ENCODE measurements at regions not wholly inside any gene's neighbourhood (a gene's known extent, or its start where the extent isn't known, plus 50 kb on each side); places are given as distances from the start of the nearest gene placed in this dataset.

- TF ChIP-seq, protein P1, sequence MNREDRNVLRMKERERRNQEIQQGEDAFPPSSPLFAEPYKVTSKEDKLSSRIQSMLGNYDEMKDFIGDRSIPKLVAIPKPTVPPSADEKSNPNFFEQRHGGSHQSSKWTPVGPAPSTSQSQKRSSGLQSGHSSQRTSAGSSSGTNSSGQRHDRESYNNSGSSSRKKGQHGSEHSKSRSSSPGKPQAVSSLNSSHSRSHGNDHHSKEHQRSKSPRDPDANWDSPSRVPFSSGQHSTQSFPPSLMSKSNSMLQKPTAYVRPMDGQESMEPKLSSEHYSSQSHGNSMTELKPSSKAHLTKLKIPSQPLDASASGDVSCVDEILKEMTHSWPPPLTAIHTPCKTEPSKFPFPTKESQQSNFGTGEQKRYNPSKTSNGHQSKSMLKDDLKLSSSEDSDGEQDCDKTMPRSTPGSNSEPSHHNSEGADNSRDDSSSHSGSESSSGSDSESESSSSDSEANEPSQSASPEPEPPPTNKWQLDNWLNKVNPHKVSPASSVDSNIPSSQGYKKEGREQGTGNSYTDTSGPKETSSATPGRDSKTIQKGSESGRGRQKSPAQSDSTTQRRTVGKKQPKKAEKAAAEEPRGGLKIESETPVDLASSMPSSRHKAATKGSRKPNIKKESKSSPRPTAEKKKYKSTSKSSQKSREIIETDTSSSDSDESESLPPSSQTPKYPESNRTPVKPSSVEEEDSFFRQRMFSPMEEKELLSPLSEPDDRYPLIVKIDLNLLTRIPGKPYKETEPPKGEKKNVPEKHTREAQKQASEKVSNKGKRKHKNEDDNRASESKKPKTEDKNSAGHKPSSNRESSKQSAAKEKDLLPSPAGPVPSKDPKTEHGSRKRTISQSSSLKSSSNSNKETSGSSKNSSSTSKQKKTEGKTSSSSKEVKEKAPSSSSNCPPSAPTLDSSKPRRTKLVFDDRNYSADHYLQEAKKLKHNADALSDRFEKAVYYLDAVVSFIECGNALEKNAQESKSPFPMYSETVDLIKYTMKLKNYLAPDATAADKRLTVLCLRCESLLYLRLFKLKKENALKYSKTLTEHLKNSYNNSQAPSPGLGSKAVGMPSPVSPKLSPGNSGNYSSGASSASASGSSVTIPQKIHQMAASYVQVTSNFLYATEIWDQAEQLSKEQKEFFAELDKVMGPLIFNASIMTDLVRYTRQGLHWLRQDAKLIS (CRISPR knock-in tag; IDR thresholded peaks at IDR 0.05; ENCODE audit: borderline replicate concordance): no peak
Observed at GRCh38 chr17:73889439-73889838, 245.2 kb upstream of the SDK2 start (continued).

DNA sequence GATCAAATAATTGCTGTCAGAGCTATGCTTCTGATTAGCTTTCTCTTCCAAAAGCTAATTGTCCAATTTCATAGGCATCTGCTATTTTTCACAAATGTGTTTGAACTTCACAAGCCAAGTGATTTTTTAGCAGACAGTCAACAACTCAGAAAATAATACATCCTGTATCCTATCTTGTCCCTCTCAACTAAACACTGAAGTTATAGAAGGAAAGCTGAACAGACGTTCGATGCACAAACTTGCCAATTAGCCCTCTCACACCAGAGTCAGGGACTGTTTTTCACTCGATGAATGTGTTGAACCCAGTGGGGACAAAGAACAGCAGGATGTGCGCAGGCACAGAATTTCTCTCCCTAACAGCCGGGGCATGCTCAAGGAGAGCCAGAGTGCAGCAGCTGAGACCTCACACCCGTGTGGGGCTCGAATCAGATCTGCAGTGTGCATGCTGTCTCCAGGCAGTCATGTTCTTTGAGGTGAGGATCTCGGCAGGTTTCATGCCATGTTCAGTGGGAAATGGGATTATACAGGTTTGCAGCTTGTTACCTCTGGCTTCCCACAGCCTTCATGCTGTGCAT, 246.7 kb upstream of the SDK2 start:
- Mint-ChIP-seq H3K36me3 (no peaks in the 10 kb centered on the region), H3K4me1 (no peaks in the 10 kb centered on the region; the same call in 1 of the 2 replicates), H3K27me3 (ENCODE audit: low read depth) (peaks cover 22% of the 10 kb centered on the region), H3K9me3 (peaks cover 6% of the 10 kb centered on the region; the same call in 1 of the 2 replicates), H3K4me3 (no peak overlapping the region), H3K27ac (no peak overlapping the region)
- DNase-seq (ENCODE audit: low spot score) (no peak), ATAC-seq (no peak)
- ChIA-PET CTCF (interaction anchor here (0.9 kb wide), 1 partner anchor 66 kb away, joined by 3 read pairs; no protein-coding TSS in a partner anchor), POLR2A (no interaction called here)
- TF ChIP-seq MYBL2 (CRISPR knock-in tag; IDR thresholded peaks at IDR 0.05): no peak
- no peak for TF ChIP-seq EMX1 (CRISPR knock-in tag; IDR thresholded peaks at IDR 0.05)
- TF ChIP-seq, protein P1 (CRISPR knock-in tag; IDR thresholded peaks at IDR 0.05; ENCODE audit: borderline replicate concordance): no peak
- TF ChIP-seq TP53 (CRISPR knock-in tag; IDR thresholded peaks at IDR 0.05): no peak
- no peak for TF ChIP-seq SP1 (CRISPR knock-in tag; conservative IDR thresholded peaks at IDR 0.05)
- TF ChIP-seq IRF2 (CRISPR knock-in tag; IDR thresholded peaks at IDR 0.05; ENCODE audit: borderline replicate concordance, low read depth): no peak

- H3K27ac Mint-ChIP-seq: no peak overlapping the region
- no peak for DNase-seq (ENCODE audit: low spot score)
- peaks cover 63% of the 10 kb centered on the region for H3K27me3 Mint-ChIP-seq (ENCODE audit: low read depth)
- H3K4me3 Mint-ChIP-seq: no peak overlapping the region
- ChIA-PET CTCF (interaction anchor here (1.0 to 1.5 kb wide), 2 partner anchors 34 to 195 kb away, joined by 3 to 4 read pairs; no protein-coding TSS in a partner anchor), POLR2A (no interaction called here)
- H3K4me1 Mint-ChIP-seq: no peaks in the 10 kb centered on the region
- ATAC-seq: no peak
- H3K9me3 Mint-ChIP-seq: peaks cover 6% of the 10 kb centered on the region; the same call in 1 of the 2 replicates
- no peaks in the 10 kb centered on the region for H3K36me3 Mint-ChIP-seq
- TF ChIP-seq HMGA2 (CRISPR knock-in tag; IDR thresholded peaks at IDR 0.05) (no peak), CDX4 (CRISPR knock-in tag; IDR thresholded peaks at IDR 0.05; ENCODE audit: borderline replicate concordance) (no peak), ZNF263 (CRISPR knock-in tag; IDR thresholded peaks at IDR 0.05; ENCODE audit: low read depth) (no peak), NFATC4 (CRISPR knock-in tag; IDR thresholded peaks at IDR 0.05) (no peak), ZNF532 (CRISPR knock-in tag; IDR thresholded peaks at IDR 0.05; ENCODE audit: borderline replicate concordance) (no peak), SMAD4 (CRISPR knock-in tag; IDR thresholded peaks at IDR 0.05) (no peak), USF2 (CRISPR knock-in tag; IDR thresholded peaks at IDR 0.05) (no peak)
- TF ChIP-seq, protein P2, sequence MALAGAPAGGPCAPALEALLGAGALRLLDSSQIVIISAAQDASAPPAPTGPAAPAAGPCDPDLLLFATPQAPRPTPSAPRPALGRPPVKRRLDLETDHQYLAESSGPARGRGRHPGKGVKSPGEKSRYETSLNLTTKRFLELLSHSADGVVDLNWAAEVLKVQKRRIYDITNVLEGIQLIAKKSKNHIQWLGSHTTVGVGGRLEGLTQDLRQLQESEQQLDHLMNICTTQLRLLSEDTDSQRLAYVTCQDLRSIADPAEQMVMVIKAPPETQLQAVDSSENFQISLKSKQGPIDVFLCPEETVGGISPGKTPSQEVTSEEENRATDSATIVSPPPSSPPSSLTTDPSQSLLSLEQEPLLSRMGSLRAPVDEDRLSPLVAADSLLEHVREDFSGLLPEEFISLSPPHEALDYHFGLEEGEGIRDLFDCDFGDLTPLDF (CRISPR knock-in tag; IDR thresholded peaks at IDR 0.05): no peak
Observed at GRCh38 chr17:73895157-73895556, 250.9 kb upstream of the SDK2 start.
